Right kidney (tissue), 1 donor: ENCODE measurements at regions not wholly inside any gene's neighbourhood (a gene's known extent, or its start where the extent isn't known, plus 50 kb on each side); places are given as distances from the start of the nearest gene placed in this dataset.
A peak's percentile ranks its signal among the peaks of the same experiment; 100 is the strongest.
"Not testable (repeated sequence)": the region's sequence is repeated elsewhere in the genome, so short reads cannot be mapped to it uniquely, and the experiment has no call there.

Experiments
- DNase-seq: peaks from one replicate; pipeline ENCODE4 v3.0.0-alpha.2; 2016

- DNase-seq, result no peak
These were observed 576.5 kb upstream of the EDIL3 start for GRCh38 chr5:84961193-84961592.

- no peak for DNase-seq
These were observed 577.2 kb upstream of the EDIL3 start for GRCh38 chr5:84961903-84962302.

DNA sequence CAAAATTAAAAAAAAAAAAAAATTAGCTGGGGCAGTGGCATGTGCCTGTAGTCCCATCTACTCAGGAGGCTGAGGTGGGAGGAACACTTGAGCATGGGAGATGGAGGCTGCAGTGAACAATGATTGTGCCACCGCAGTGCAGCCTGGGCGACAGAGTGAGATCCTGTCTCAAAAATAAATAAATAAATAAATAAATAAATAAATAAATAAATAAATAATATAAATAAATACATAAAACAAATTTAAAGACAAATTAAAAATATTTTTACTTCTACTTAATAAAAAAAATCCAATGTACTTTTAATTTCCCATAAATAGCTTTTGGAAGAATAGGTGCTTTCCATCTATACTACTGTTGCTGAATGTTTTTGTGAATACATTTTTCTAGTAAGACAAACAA lies 598.4 kb upstream of the EDIL3 start:
- DNase-seq, result no peak

DNA sequence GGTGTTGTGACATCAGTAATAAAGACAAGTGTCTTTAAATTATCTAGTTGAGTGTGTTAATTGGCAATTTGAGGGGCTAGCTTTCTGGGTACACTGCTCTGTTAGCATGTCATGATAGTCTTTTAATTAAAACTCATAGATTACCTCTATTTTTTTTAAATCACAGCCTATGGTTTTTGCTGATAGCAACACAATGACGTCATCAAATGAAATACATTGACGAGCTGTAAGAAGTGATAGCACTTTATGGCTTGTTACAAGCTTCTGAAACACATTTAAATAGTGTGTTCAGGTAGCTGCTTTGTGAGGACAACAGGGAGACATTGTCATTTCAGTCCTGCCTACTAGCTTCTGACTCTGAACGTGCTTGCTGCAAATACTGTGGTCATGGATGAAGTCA lies 600.5 kb upstream of the EDIL3 start:
- DNase-seq, result no peak

- DNase-seq, result no peak
These were observed 602.0 kb upstream of the EDIL3 start for GRCh38 chr5:84986688-84987087.

- no peak for DNase-seq
These were observed 616.0 kb upstream of the EDIL3 start for GRCh38 chr5:85000671-85001070.

DNA sequence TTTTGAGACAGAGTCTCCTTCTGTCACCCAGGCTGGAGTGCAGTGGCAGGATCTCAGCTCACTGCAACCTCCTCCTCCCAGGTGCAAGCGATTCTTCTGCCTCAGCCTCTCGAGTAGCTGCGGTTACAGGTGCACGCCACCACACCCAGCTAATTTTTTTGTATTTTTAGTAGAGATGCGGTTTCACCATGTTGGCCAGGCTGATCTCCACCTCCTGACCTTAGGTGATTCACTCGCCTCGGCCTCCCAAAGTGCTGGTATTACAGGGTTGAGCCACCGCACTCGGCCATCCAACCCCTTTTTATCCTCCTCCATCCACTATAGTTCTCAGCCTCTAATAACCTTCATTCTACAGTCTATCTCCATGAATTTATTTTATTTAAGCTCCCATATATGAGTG lies 617.3 kb upstream of the EDIL3 start:
- not testable (repeated sequence) for DNase-seq

DNA sequence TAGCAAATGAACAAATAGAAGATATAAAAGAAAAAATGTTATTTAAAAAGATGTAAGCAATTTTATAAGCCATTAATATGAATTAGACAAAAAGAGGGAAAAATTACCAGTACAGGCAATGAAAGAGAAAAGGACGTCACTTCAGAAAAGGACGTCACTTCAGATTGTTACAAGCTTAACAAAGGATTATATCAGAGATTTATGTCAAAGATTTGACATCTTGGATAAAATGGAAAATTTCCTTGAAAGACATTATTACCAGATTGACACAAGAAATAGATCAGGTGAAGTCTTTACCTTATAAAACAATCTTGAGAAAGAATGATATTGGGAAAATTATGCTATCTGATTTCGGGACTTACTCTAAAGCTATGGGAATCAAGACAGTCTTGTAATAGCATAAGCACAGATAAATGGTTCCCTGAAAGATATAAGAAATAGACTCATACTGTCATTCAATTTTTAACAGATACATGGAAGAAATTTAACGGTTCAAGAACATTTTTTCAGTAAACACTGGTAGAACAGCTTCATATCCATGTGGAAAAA lies 625.4 kb upstream of the EDIL3 start:
- no peak for DNase-seq

GRCh38 chr5:85017261-85017660 lies 632.6 kb upstream of the EDIL3 start:
- DNase-seq, result no peak

DNA sequence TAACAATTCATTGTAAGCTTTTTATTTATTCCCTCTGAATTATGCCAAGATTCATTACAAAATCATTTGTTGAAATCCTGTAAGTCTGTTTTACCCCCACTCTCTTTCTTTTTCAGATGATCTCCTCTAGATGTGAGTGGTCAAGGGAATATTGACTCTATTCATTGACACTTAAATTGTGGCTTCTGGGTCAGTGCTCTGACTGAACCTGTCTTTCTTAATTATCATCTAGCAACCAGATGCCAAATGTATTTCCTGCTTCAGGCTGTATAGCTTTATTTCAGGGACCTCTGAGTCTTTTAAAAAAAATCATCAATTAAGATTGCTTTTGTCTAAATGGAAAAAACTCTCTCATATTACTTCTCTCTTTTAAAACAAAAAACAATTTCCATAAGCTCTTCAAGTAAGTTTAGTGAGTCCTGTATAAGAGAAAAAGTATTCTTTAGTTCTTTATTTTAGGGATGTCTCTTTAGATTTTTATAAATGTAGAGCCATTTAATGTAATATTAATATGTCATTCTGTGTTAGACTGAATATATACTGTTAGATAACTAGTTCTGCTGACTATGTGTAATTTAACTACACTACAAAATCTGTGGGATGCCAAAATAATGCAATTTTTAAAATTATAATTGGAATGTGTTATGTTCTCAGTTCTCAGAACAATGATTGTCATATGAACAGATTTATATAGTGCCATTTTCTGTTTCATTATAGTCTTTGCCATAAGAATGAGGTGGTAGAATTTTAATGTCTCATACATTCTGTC lies 645.8 kb upstream of the EDIL3 start:
- DNase-seq, result no peak

DNA sequence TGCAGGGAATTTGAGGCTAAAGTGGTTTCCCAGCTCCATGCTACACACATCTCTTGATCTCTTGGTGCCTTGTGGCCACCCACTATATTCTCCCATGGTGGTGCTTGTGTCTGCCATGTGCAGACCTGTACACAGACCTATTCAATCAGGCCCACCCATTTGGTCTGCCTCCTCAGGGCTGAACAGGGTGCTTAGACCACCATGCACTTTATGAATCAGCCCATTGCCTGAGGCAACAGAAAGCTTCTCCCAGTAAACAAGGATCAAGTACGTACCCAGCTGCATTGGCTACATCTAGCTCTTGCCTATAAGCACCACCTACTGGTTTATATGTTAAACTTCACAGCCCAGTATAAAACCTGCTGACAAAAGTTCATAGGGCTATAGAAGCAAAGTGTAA lies 664.3 kb upstream of the EDIL3 start:
- DNase-seq, result peak; percentile 3

DNA sequence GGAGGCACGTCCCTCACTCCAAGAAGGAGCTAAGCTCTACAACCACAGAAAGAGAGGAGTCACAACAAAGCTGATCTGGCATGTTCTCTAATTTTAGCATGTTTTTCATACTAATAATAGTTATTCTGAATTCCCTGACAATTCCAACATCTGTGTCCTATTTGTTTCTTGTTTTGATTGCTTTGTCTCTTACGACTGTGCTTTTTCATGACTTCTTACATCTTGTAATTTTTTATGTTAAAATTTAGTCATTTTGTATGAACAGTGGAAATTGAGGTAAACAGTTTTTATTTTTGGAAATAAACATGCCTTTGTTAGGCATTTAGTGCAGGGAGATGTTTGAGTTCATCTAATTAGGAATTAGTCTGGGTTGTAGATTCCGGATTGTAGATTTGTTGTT lies 668.1 kb upstream of the EDIL3 start:
- no peak for DNase-seq

DNA sequence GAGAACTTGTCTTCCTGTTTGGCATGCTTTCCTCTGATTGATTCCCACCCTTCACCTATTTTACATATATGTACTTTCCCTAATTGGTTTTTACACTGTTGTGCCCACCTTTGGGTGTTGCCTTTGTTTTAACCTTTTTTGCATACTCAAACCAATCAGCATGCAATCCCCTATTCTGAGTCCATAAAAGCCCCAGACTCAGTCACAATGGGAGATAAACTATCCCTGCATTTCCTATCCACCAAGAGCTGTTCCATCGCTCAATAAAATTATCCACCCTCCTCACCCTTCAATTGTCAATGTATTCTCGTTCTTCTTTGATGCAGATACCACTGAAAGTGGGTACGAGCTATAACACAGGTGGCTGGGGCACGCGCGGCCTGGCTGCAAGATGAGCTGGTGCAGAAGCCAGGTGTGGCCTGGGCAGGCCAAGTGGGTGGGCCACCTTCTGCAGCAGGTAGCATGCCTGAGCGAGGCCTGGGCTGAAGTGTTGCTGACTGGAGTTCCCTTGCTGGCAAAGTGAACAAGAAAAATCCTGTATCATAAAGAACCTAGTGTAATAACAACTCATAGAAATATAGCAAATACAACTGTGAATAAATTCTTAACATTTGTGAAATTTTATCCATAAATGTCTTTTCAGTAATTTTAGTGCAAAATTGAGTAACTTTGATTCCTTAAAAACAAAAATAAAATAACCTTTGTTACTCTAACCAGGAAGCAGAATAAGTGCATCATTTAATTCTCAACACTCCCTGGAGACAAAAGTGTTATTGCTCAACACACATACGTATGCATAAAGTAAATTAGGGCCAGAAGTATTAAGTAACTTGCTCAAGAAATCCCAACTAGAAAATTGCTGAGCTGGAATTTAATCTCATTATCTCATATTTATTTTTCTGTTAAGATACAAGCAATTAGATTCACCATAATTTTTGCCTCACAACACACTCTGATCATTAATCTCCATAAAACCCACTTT lies 685.3 kb upstream of the EDIL3 start:
- DNase-seq, result no peak

- DNase-seq, result no peak
These were observed 692.9 kb upstream of the EDIL3 start for GRCh38 chr5:85077581-85077980.

GRCh38 chr5:85096421-85096820 lies 711.7 kb upstream of the EDIL3 start:
- DNase-seq, result no peak

DNA sequence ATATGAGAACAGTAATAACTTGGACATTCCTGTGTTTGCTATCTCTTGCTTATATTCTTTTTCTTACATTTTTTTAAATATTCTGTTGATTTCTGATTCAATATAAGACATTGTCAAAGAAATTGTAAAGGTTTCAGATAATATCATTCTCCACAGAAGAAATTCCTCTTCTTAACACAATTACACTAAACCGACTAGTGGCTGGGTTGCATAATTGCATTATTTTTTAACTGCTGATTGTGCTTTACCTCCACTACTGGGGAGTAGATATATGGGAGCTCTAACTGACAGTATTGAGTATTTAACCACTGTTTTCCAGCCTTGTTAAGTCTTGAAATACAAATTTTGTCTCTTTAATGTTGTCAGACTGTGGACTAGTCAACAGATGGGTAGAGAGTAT lies 723.8 kb upstream of the EDIL3 start:
- no peak for DNase-seq

- no peak for DNase-seq
These were observed 724.9 kb upstream of the EDIL3 start for GRCh38 chr5:85109616-85110015.

- DNase-seq, result no peak
These were observed 747.6 kb upstream of the EDIL3 start for GRCh38 chr5:85132269-85132668.

GRCh38 chr5:85140471-85140870 lies 755.8 kb upstream of the EDIL3 start:
- DNase-seq, result no peak

- DNase-seq, result no peak
These were observed 758.5 kb upstream of the EDIL3 start for GRCh38 chr5:85143138-85143537.

GRCh38 chr5:85148701-85149100 lies 764.0 kb upstream of the EDIL3 start:
- DNase-seq, result no peak

DNA sequence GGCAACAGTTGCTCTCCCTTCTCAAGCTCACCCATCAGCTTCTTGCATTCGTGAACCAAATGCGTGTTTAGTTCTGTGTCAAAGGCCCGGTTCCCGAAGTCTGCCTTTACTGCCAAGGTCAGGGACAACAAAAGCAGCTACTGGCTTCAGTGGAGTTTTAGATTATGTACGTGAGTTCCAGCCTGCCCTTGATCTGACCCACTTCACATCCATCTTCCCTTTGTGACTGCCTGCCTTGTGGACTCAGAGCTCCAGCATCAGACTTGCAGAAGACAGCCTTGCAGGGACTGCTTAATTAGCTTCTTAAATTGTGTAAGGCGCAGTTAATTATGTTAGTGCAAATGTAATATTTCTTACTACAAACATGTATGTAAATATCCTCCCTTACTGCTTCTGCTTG lies 774.7 kb upstream of the EDIL3 start:
- DNase-seq, result no peak

- no peak for DNase-seq
These were observed 783.8 kb upstream of the EDIL3 start for GRCh38 chr5:85168474-85168873.
